Psoas muscle (tissue), 7 donors: ENCODE measurements at regions not wholly inside any gene's neighbourhood (a gene's known extent, or its start where the extent isn't known, plus 50 kb on each side); places are given as distances from the start of the nearest gene placed in this dataset.

Experiments used
- ATAC-seq, 4 donors: fragments of 200-7000 bp; cut with Tn5 transposase; one replicate each; pipeline ENCODE4 v1.9.1; 2020; ENCODE audit warnings: moderate library complexity in 3 of 4, mild to moderate bottlenecking in 2 of 4
- DNase-seq, 2 donors: peaks; one replicate each; pipeline ENCODE4 v3.0.0-alpha.2; 2020
- H3K27ac ChIP-seq: fragments of 200-600 bp; one replicate; pipeline ENCODE4 v1.8.0; 2022
- H3K27me3 ChIP-seq, 3 donors: fragments of 200-600 bp in 1 of 3; one replicate each; pipeline versions ENCODE4 v1.6.1 to v1.8.0; 2013 to 2022; ENCODE audit warnings: low read length in 2 of 3, mild to moderate bottlenecking in 2 of 3, moderate library complexity in 1 of 3; ENCODE audit not compliant: insufficient read depth in 3 of 3
- H3K36me3 ChIP-seq, 2 donors: fragments of 200-600 bp in 1 of 2; one replicate each; pipeline versions ENCODE4 v1.6.1 to v1.8.0; 2013 to 2022; ENCODE audit warnings: low read depth in 1 of 2, mild to moderate bottlenecking in 1 of 2, moderate library complexity in 1 of 2; ENCODE audit not compliant: insufficient read depth in 1 of 2
- H3K4me1 ChIP-seq: fragments of 200-600 bp; one replicate; pipeline ENCODE4 v1.8.0; 2022
- H3K4me3 ChIP-seq: fragments of 200-600 bp; one replicate; pipeline ENCODE4 v1.8.0; 2022; ENCODE audit warnings: mild to moderate bottlenecking
- H3K9me3 ChIP-seq: fragments of 200-600 bp; one replicate; pipeline ENCODE4 v1.8.0; 2022
- WGBS, 3 donors: extraction: QIAGEN DNeasy Blood & Tissue Kit; methylation state at CpG; one replicate each; pipeline versions ENCODE4 v1.1.6 to v1.1.7; 2013; 5-methylcytosine and 5-hydroxymethylcytosine counted together
- intact Hi-C, 2 donors: fragments of 100-400 bp; cut with DNase I; formaldehyde crosslinking; loops; one replicate each; pipeline versions ENCODE4 v1.11.0 to v1.14.2; 2022
- TF ChIP-seq, protein P1 (sequence below): fragments of 200-600 bp; IDR thresholded peaks from one replicate; pipeline ENCODE4 v1.8.0; 2022; ENCODE audit warnings: antibody characterized with exemption
- donor health status: healthy with polysubstance abuse.
- donor health status: DM: no; HTN: no; CAD: no; lungs with moderate emphysema.
- donor health status: Bipolar disorder and iron deficiency.
- donor health status: healthy.
- donor health status: DM: yes; HTN: yes; CAD: no.
- donor health status: DM: no; HTN: no; CAD: no.
- donor health status: DM: yes; HTN: yes; CAD: no.

DNA sequence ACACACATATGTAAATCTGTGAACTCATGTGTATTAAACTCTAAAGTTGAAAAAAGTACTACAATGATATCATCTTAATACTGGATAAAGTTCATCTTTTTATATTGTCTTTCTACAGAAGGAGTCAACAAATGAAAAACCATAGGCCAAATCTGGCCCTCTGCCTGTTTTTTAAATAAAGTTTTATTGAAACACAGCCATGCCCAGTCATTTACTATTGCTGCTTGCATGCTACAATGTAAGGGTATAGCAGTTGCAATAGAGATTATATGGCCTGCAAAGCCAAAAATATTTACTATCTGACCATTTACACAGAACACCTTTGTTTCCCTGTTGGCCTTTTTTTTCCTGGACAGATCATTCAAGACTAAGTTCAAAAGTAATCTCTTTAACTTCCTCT lies 374.6 kb upstream of the ARID1B start:
- intact Hi-C loops = no loop called here

DNA sequence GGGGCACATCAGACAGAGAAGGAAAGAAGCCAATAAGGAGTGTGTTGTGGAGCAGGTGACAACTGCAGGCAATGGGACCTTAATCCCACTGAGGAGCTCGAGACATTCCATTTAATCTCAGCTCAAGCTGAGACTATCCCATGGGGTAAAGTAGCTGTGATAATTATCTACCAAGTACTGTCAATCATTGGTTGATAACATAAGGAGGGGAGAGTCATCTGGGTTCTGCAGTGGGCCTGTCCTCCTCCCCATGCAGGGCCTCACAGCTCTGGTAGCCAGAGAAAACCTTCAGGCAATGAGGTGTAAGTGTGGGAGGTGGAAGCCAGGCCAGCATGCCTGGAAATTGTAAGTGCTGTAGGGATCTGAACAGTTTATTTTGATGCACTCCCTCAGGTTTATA lies 375.0 kb upstream of the ARID1B start:
- no peak overlapping the region for H3K27ac ChIP-seq
- 67 to 77% (median 77%) methylated on average over 1 of the region's 1 CpG for WGBS, 3 donors
- ATAC-seq = no peak
- TF ChIP-seq, protein P1, sequence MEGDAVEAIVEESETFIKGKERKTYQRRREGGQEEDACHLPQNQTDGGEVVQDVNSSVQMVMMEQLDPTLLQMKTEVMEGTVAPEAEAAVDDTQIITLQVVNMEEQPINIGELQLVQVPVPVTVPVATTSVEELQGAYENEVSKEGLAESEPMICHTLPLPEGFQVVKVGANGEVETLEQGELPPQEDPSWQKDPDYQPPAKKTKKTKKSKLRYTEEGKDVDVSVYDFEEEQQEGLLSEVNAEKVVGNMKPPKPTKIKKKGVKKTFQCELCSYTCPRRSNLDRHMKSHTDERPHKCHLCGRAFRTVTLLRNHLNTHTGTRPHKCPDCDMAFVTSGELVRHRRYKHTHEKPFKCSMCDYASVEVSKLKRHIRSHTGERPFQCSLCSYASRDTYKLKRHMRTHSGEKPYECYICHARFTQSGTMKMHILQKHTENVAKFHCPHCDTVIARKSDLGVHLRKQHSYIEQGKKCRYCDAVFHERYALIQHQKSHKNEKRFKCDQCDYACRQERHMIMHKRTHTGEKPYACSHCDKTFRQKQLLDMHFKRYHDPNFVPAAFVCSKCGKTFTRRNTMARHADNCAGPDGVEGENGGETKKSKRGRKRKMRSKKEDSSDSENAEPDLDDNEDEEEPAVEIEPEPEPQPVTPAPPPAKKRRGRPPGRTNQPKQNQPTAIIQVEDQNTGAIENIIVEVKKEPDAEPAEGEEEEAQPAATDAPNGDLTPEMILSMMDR = no peak
- no peak overlapping the region for H3K4me3 ChIP-seq
- intact Hi-C loops = no loop called here
- no peaks in the 10 kb centered on the region for H3K4me1 ChIP-seq
- no peaks in the 10 kb centered on the region for H3K9me3 ChIP-seq
- peaks cover 0 to 20% (median 0%) of the 10 kb centered on the region in 3 donors for H3K27me3 ChIP-seq
- no peaks in the 10 kb centered on the region for H3K36me3 ChIP-seq
- DNase-seq = no peak

More for the DNA sequence above, 374.6 kb upstream of the ARID1B start:
- H3K36me3 ChIP-seq = no peaks in the 10 kb centered on the region
- peaks cover 0 to 16% (median 0%) of the 10 kb centered on the region in 3 donors for H3K27me3 ChIP-seq
- TF ChIP-seq, protein P1 = no peak
- no peaks in the 10 kb centered on the region for H3K4me1 ChIP-seq
- no peaks in the 10 kb centered on the region for H3K9me3 ChIP-seq
- no peak overlapping the region for H3K27ac ChIP-seq
- ATAC-seq (no peak), DNase-seq (no peak)
- no peak overlapping the region for H3K4me3 ChIP-seq

DNA sequence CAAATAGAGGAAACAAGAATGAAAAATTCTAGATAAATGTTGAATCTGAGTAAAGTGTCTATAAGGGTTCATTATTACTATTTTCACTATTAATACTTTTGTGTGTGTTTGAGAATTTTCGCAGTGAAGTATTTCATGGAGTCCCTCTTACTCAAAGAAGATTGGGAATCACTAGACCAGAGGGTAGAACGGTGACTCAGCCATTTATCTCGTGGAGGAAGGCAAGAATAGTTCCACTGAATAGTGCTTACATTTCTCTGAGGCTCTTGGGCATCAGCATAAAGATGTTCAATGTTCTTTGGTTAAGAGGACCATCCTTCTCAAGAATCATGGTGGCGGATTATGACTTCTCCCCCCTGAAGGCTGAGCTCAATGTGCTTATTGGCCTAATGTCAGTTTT lies 376.7 kb upstream of the ARID1B start:
- TF ChIP-seq, protein P1 = no peak
- Histone ChIP-seq H3K27ac (no peak overlapping the region), H3K9me3 (no peaks in the 10 kb centered on the region), H3K4me3 (no peak overlapping the region), H3K36me3 (no peaks in the 10 kb centered on the region), H3K4me1 (no peaks in the 10 kb centered on the region), H3K27me3 (peaks cover 0 to 30% (median 0%) of the 10 kb centered on the region in 3 donors)
- intact Hi-C loops = no loop called here
- no peak for ATAC-seq
- DNase-seq = no peak
- 47 to 75% (median 64%) methylated on average over 4 of the region's 4 CpGs for WGBS, 3 donors

DNA sequence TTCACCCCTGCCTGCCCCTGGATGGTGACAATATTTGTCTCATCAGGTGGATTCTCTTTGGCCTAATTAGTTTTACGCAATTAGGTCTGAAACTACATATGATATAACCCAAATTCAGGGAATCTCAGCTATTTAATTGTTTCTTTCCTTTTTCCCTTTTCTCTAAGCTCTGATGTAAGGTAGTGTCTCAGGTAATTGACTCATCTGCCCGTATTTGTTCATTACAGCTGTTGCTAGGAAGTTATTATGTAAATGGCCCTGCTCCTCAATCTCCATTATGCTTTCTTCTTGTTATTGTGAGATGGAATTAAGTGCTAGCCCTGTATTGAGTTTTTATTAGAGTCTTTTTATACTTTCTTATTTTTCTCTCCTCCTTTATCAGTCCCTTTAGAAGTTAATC lies 378.2 kb upstream of the ARID1B start:
- DNase-seq (no peak), ATAC-seq (no peak)
- Histone ChIP-seq H3K27ac (no peak overlapping the region), H3K9me3 (no peaks in the 10 kb centered on the region), H3K36me3 (no peaks in the 10 kb centered on the region), H3K4me1 (no peaks in the 10 kb centered on the region), H3K4me3 (no peak overlapping the region), H3K27me3 (peaks cover 0 to 35% (median 0%) of the 10 kb centered on the region in 3 donors)
- TF ChIP-seq, protein P1 = no peak
- intact Hi-C loops = no loop called here
- WGBS, 3 donors = 92 to 95% (median 94%) methylated on average over 2 of the region's 2 CpGs

DNA sequence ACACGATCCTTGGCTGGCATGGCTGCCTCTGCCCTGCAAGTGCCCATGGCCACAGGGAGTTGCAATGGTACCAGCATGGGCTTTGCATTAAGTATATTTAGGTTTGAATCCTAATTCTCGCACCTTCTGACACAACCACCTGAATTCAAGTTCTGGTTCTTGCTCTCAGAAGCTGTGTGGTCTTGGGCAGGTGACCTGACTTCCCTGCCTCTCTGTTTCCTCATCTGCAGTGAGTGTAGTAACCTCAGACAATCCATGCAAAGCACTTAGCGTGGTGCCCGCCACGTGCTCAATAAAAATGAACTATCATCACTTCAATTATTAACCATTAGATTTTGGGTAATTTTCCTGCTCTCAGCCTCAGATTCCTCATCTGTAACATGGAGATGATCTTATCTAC lies 378.8 kb upstream of the ARID1B start:
- Histone ChIP-seq H3K4me3 (no peak overlapping the region), H3K9me3 (no peaks in the 10 kb centered on the region), H3K27ac (no peak overlapping the region), H3K27me3 (peaks cover 0 to 35% (median 0%) of the 10 kb centered on the region in 3 donors), H3K36me3 (no peaks in the 10 kb centered on the region), H3K4me1 (no peaks in the 10 kb centered on the region)
- no peak for ATAC-seq
- TF ChIP-seq, protein P1 = no peak
- DNase-seq = no peak
- 71 to 91% (median 77%) methylated on average over 5 of the region's 5 CpGs for WGBS, 3 donors
- intact Hi-C loops = no loop called here
